Activated CD4-positive, CD25-positive, alpha-beta regulatory T cell (primary cell): ENCODE measurements at regions not wholly inside any gene's neighbourhood (a gene's known extent, or its start where the extent isn't known, plus 50 kb on each side); places are given as distances from the start of the nearest gene placed in this dataset.
A peak's percentile ranks its signal among the peaks of the same experiment; 100 is the strongest.

ENCODE experiments used
- DNase-seq, 4 experiments: peaks; one replicate each; lab custom pipeline; 2025; lab: John Stamatoyannopoulos, UW

- no peak for DNase-seq
Observed at GRCh38 chr3:135865085-135865484, 100.4 kb upstream of the PPP2R3A start.

DNA sequence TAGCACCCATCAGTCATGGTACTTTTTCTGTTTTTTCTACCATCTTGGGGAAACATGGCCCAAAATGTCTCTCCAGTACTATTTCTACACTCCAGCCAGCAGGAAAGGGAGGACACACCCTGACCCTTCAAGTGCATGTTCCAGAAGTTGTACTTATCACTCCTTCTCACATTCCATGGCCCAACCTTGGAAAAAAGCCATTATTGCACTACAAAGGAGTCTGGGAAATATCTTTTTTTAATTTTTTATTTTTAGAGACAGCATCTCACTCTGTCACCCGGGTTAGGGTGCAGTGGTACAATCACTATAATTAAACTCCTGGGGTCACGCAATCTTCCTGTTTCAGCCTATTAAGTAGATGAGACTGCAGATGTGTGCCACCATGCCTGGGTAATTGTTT, 100.0 kb upstream of the PPP2R3A start:
- no peak for DNase-seq

DNA sequence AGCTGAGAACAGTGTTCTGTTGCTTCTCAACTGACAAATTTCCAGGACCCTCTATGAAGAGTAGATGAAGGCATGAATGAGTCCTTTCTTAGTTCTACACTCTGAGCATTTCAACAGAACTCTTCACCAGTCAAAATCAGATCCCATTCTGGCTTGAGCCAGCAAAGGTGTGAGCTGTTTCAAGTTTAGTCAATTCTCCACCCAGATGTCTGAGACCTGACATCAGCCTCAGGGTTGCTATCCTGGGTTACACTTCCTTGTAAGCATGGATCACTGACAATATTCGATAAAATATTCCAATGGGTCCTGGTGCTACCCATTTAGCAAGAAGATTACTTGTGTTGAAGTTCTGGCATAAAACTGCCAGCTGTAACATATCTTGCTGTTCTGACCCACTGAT, 97.6 kb upstream of the PPP2R3A start:
- no peak for DNase-seq

GRCh38 chr3:135868801-135869200, 96.7 kb upstream of the PPP2R3A start:
- no peak for DNase-seq

DNA sequence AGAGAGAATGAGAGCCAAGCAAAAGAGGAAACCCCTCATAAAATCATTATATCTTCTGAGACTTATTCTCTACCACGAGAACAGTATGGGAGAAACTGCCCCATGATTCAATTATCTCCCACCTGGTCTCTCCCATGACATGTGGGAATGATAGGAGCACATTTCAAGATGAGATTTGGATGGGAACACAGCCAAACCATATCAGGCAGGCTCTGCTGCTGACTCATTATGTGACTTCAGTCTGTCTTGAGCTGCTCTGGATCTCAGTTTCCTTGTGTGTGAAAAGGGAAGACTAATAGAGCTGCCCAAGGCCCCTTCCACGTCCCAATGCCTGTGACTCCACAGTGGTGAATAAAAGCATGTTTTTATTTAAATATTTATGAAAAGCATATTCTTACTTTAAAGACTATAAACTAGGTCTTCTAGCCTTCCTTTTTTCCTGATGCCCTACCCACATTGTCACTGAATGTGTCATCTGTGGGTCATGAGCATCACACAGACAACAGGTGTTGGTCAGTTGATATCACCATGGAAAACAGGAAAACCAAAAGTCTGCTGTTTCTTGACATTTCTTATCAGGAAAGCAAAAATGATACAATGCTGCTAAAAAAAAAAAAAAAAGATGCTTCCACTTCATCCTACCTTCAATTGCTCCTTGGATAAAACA, 96.0 kb upstream of the PPP2R3A start:
- DNase-seq, result no peak

DNA sequence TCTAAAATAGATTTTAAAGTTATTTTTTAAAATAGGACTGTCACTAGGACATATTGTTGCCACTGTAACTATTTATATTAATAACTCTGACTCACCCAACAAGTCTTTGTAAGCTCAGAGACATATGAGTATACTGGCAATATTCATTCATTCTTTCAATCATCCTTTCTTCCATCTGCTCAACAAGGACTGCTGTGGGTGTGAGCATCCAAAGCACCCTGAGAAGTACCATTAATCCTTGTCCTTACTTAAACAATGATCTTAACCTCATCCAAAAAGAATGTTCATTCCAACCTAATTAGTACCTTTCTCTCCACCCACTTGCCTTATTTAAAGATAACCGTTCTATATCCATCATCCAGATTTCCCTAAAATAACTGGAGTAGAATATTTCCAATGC, 94.2 kb upstream of the PPP2R3A start:
- no peak for DNase-seq

DNA sequence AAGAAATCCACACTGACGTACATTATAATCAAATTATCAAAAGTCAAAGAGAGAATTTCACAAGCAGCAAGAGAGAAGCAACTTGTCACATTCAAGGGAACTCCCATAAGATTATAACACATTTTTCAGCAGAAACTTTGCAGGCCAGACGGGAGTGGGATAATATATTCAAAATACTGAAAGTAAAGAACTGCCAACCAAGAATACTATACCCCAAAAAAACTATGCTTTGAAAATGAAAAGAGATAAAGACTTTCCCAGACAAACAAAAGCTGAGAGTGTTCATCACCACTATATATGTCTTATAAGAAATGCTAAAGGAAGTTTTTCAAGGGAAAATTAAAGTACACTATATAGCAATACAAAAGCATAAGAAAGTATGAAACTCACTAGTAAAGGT, 91.5 kb upstream of the PPP2R3A start:
- no peak for DNase-seq

GRCh38 chr3:135878501-135878900, 87.0 kb upstream of the PPP2R3A start:
- DNase-seq, result no peak

DNA sequence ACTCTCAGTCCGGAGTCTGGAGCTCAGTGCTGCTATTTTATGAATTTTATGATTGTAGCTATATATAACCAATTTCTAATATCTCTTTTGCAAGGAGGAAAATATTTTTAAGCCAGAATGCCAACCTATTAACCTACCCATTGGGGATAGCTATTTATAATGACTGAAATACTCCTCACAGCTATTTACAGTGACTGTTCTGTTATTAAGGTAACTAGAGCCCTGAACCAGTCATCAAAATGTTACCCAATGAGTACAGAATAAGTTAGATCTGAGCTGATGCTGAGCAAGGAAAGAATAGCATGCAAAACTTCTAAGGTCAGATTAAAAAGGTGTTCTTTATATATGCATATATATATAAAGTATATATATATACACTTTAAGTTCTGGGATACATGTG, 79.6 kb upstream of the PPP2R3A start:
- no peak for DNase-seq

GRCh38 chr3:135887220-135887619, 78.3 kb upstream of the PPP2R3A start:
- no peak for DNase-seq

GRCh38 chr3:135889443-135889842, 76.1 kb upstream of the PPP2R3A start:
- DNase-seq, result no peak

GRCh38 chr3:135891121-135891520, 74.4 kb upstream of the PPP2R3A start:
- DNase-seq, result no peak

- DNase-seq, result peak in 1 of 4 experiments; percentile 3
Observed at GRCh38 chr3:135895106-135895733, 70.3 kb upstream of the PPP2R3A start.

DNA sequence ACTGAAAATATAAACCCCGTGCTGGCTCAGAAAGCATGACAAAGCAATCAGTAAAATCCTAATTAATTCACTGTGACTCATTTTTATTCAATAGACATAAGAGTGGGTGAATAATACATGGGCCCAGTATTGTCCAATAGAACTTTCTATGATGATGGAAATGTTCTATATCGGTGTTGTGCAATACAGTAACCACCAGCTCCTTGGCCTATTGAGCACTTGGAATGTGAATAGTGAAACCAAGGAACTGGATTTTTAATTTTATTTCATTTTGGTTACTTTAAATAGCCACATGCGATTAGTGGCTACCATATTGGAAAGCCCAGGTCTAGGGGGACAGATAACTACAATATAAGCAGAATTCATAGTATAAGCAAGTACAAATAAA, 69.8 kb upstream of the PPP2R3A start:
- DNase-seq, result no peak

- DNase-seq, result no peak
Observed at GRCh38 chr3:135896613-135897012, 68.9 kb upstream of the PPP2R3A start.

GRCh38 chr3:135897715-135898114, 67.8 kb upstream of the PPP2R3A start:
- DNase-seq, result no peak

GRCh38 chr3:135898774-135899173, 66.8 kb upstream of the PPP2R3A start:
- no peak for DNase-seq

- DNase-seq, result no peak
Observed at GRCh38 chr3:135905058-135905724, 60.3 kb upstream of the PPP2R3A start.

GRCh38 chr3:135907422-135908165, 57.9 kb upstream of the PPP2R3A start:
- DNase-seq, result no peak

DNA sequence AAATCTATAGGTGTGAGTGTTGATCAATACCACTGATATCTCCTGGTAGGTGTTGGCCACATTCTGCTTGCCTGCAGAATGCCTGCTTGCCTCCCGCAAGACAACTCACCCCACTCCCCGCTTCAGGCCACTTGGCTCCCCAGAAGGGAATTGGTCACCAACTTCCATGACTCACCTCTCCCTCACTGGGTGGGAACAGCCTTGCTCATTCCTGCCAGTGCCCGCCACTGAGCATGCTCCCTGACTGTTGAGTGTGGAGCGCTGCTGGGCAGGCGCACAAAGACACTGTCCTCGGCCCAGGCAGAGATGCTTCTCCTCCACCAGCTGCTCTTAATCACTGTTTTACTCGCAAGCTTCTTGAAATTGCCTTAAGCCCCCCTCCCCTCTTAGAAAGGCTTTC, 57.3 kb upstream of the PPP2R3A start:
- DNase-seq, result no peak

GRCh38 chr3:135908737-135909136, 56.8 kb upstream of the PPP2R3A start:
- DNase-seq, result no peak

DNA sequence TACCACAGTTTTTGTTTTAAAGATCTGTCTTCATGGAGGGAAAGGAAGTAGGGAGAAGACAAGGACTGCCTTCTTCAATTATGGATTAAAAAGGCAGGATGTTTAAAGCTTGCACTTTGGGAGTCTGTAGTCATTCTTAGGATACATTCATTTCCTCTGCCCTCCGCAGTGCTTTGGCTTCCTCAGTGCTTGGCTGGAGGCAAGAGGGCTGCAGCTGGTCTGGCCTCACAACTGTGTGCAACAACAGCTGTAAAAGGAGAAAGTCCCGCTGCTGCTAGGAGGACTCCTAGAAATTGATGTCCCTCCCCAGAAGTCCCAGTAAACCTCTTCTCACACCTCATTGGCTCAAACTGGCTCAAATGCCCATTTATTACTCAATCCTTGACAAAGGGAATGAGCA, 54.4 kb upstream of the PPP2R3A start:
- no peak for DNase-seq

DNA sequence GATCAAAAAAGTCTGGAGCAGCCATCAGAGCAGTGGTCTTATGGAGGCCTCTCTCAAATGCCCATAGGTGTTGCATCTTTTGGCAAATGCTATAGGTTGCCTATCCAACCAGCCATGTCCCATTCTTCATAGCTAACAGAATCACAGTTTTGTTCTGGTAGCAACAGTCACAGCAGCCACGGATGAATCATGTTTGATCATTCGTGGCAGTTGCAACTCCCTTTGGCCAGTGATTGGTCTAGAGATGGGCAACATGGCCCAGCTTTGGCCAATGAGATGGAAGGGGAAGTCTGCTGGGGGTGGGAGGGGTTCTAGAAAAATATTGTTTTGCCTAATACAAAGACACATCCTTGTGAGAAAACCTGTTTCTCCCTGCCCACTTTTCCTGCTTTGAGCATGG, 50.3 kb upstream of the PPP2R3A start:
- DNase-seq, result no peak
